IMR-90 (cell line): ENCODE measurements at regions not wholly inside any gene's neighbourhood (a gene's known extent, or its start where the extent isn't known, plus 50 kb on each side); places are given as distances from the start of the nearest gene placed in this dataset.

ENCODE experiments used
- MAFK ChIP-seq: IDR thresholded peaks from 2 replicates; pipeline ENCODE4 v1.6.1; 2012; ENCODE audit warnings: low read depth, low read length, improper control_type of control experiment
- POLR2A ChIP-seq: IDR thresholded peaks from 2 replicates; pipeline ENCODE4 v1.6.1; 2012; ENCODE audit warnings: mild to moderate bottlenecking, low read depth, low read length

- TF ChIP-seq MAFK (no peak), POLR2A (no peak)
These were observed 754.7 kb upstream of the CDH6 start for GRCh38 chr5:30438785-30439184.
